Osteoblast (primary cell): ENCODE measurements at regions not wholly inside any gene's neighbourhood (a gene's known extent, or its start where the extent isn't known, plus 50 kb on each side); places are given as distances from the start of the nearest gene placed in this dataset.

Experiments used
- DNase-seq: peaks from one replicate; pipeline ENCODE4 v3.0.0; 2011; ENCODE audit warnings: low spot score, mixed read lengths; ENCODE audit not compliant: insufficient read length; ENCODE audit errors: missing footprints
- H2AFZ ChIP-seq: 2 replicates; pipeline ENCODE4 v1.6.0; 2011; ENCODE audit warnings: mild to moderate bottlenecking, low read length
- H3K27ac ChIP-seq: 2 replicates; pipeline ENCODE4 v1.5.1; 2011; ENCODE audit warnings: mild to moderate bottlenecking, low read depth, low read length, moderate library complexity
- H3K27me3 ChIP-seq: 2 replicates; pipeline ENCODE4 v1.6.0; 2012; ENCODE audit warnings: mild to moderate bottlenecking, control low read depth, inconsistent platforms, low read length, moderate library complexity; ENCODE audit not compliant: insufficient read depth
- H3K36me3 ChIP-seq: 2 replicates; pipeline ENCODE4 v1.5.1; 2011; ENCODE audit warnings: mild to moderate bottlenecking, low read length, control low read depth, moderate library complexity; ENCODE audit not compliant: insufficient read depth
- H3K4me1 ChIP-seq: 2 replicates; pipeline ENCODE4 v1.5.1; 2011; ENCODE audit warnings: mild to moderate bottlenecking, low read length, control low read depth, moderate library complexity; ENCODE audit not compliant: insufficient read depth
- H3K4me2 ChIP-seq: 2 replicates; pipeline ENCODE4 v1.6.0; 2011; ENCODE audit warnings: mild to moderate bottlenecking, low read length; ENCODE audit not compliant: insufficient read depth
- H3K4me3 ChIP-seq: fragments of 200-600 bp; sonication (generic); 3 replicates; pipeline ENCODE4 v1.5.1; 2012; ENCODE audit warnings: mild to moderate bottlenecking, low read length, inconsistent platforms; ENCODE audit not compliant: insufficient read depth
- H3K79me2 ChIP-seq: 2 replicates; pipeline ENCODE4 v1.6.0; 2012; ENCODE audit warnings: mild to moderate bottlenecking, low read length, control low read depth, inconsistent platforms; ENCODE audit not compliant: insufficient read depth
- H3K9me3 ChIP-seq: 2 replicates; pipeline ENCODE4 v1.5.1; 2011; ENCODE audit warnings: low read depth, low read length, control low read depth
- H4K20me1 ChIP-seq: 2 replicates; pipeline ENCODE4 v1.6.0; 2012; ENCODE audit warnings: mild to moderate bottlenecking, low read length, control low read depth; ENCODE audit not compliant: insufficient read depth
- CTCF ChIP-seq: IDR thresholded peaks from 2 replicates; pipeline ENCODE4 v1.5.1; 2011; ENCODE audit warnings: mild to moderate bottlenecking, low read depth, low read length, moderate library complexity; ENCODE audit errors: extremely low read depth

- Histone ChIP-seq H3K36me3 (no peaks in the 10 kb centered on the region), H3K27me3 (no peaks in the 10 kb centered on the region), H3K4me3 (no peak overlapping the region), H3K4me1 (no peaks in the 10 kb centered on the region), H4K20me1 (no peaks in the 10 kb centered on the region), H3K4me2 (no peak overlapping the region), H3K27ac (no peak overlapping the region), H3K79me2 (no peaks in the 10 kb centered on the region), H3K9me3 (no peaks in the 10 kb centered on the region), H2AFZ (no peak overlapping the region)
- DNase-seq = no peak
- no peak for TF ChIP-seq CTCF
These were observed 202.2 kb upstream of the PIK3C3 start for GRCh38 chr18:41752826-41753225.

GRCh38 chr18:41751652-41752051 is 203.4 kb upstream of the PIK3C3 start:
- Histone ChIP-seq H3K4me1 (no peaks in the 10 kb centered on the region), H3K9me3 (no peaks in the 10 kb centered on the region), H3K27ac (no peak overlapping the region), H3K79me2 (no peaks in the 10 kb centered on the region), H3K27me3 (no peaks in the 10 kb centered on the region), H3K4me3 (no peak overlapping the region), H3K36me3 (no peaks in the 10 kb centered on the region), H3K4me2 (no peak overlapping the region), H4K20me1 (no peaks in the 10 kb centered on the region), H2AFZ (no peak overlapping the region)
- TF ChIP-seq CTCF = no peak
- no peak for DNase-seq

- no peaks in the 10 kb centered on the region for H3K27me3 ChIP-seq
- H3K36me3 ChIP-seq = no peaks in the 10 kb centered on the region
- no peaks in the 10 kb centered on the region for H4K20me1 ChIP-seq
- no peak overlapping the region for H2AFZ ChIP-seq
- H3K79me2 ChIP-seq = no peaks in the 10 kb centered on the region
- H3K4me1 ChIP-seq = no peaks in the 10 kb centered on the region
- no peaks in the 10 kb centered on the region for H3K9me3 ChIP-seq
- TF ChIP-seq CTCF = no peak
- H3K4me3 ChIP-seq = no peak overlapping the region
- H3K27ac ChIP-seq = no peak overlapping the region
- no peak for DNase-seq
- H3K4me2 ChIP-seq = no peak overlapping the region
These were observed 203.9 kb upstream of the PIK3C3 start for GRCh38 chr18:41751161-41751560.

GRCh38 chr18:41747723-41748242 is 207.3 kb upstream of the PIK3C3 start:
- Histone ChIP-seq H3K4me1 (no peaks in the 10 kb centered on the region), H3K79me2 (no peaks in the 10 kb centered on the region), H3K9me3 (no peaks in the 10 kb centered on the region), H4K20me1 (no peaks in the 10 kb centered on the region), H2AFZ (no peak overlapping the region), H3K27ac (no peak overlapping the region), H3K4me2 (no peak overlapping the region), H3K27me3 (no peaks in the 10 kb centered on the region), H3K36me3 (no peaks in the 10 kb centered on the region), H3K4me3 (no peak overlapping the region)
- DNase-seq = no peak
- no peak for TF ChIP-seq CTCF
